HTR-8/SVneo (cell line): ENCODE measurements at regions not wholly inside any gene's neighbourhood (a gene's known extent, or its start where the extent isn't known, plus 50 kb on each side); places are given as distances from the start of the nearest gene placed in this dataset.
"Not testable (repeated sequence)": the region's sequence is repeated elsewhere in the genome, so short reads cannot be mapped to it uniquely, and the experiment has no call there.

ENCODE experiments used
- DNase-seq: peaks from one replicate; pipeline ENCODE4 v3.0.0; 2011; ENCODE audit warnings: low spot score, mixed read lengths; ENCODE audit not compliant: insufficient read length
- FAIRE-seq: peaks from 2 replicates; lab custom pipeline; 2011; peaks lifted over from hg19 to GRCh38; lab: Jason Lieb, UNC

GRCh38 chr3:104445252-104445919, 921.3 kb upstream of the ALCAM start:
- not testable (repeated sequence) for FAIRE-seq, DNase-seq

GRCh38 chr3:104447681-104448080, 919.0 kb upstream of the ALCAM start:
- FAIRE-seq (no peak), DNase-seq (no peak)

- FAIRE-seq (no peak), DNase-seq (no peak)
These were observed 914.0 kb upstream of the ALCAM start for GRCh38 chr3:104452697-104453096.

GRCh38 chr3:104458657-104459056, 908.1 kb upstream of the ALCAM start:
- FAIRE-seq (no peak), DNase-seq (no peak)

- no peak for FAIRE-seq
- peak; percentile 9 for DNase-seq
These were observed 906.0 kb upstream of the ALCAM start for GRCh38 chr3:104460477-104461406.

GRCh38 chr3:104461431-104461830, 905.3 kb upstream of the ALCAM start:
- FAIRE-seq: no peak

GRCh38 chr3:104472221-104472620, 894.5 kb upstream of the ALCAM start:
- DNase-seq (no peak), FAIRE-seq (no peak)

More at GRCh38 chr3:104461431-104461830, 905.3 kb upstream of the ALCAM start:
- no peak for DNase-seq

GRCh38 chr3:104474011-104474410, 892.7 kb upstream of the ALCAM start:
- DNase-seq (no peak), FAIRE-seq (no peak)

GRCh38 chr3:104503022-104503421, 863.7 kb upstream of the ALCAM start:
- DNase-seq: no peak
- FAIRE-seq: no peak

GRCh38 chr3:104510131-104510849, 856.4 kb upstream of the ALCAM start:
- FAIRE-seq: no peak
- DNase-seq: peak; percentile 3

GRCh38 chr3:104514371-104514770, 852.3 kb upstream of the ALCAM start:
- FAIRE-seq (no peak), DNase-seq (no peak)

- no peak for FAIRE-seq
- no peak for DNase-seq
These were observed 851.9 kb upstream of the ALCAM start for GRCh38 chr3:104514776-104515175.

GRCh38 chr3:104519068-104519467, 847.6 kb upstream of the ALCAM start:
- FAIRE-seq: no peak
- no peak for DNase-seq

- FAIRE-seq: no peak
- DNase-seq: no peak
These were observed 847.1 kb upstream of the ALCAM start for GRCh38 chr3:104519468-104520227.

GRCh38 chr3:104520228-104520655, 846.5 kb upstream of the ALCAM start:
- DNase-seq (no peak), FAIRE-seq (no peak)

GRCh38 chr3:104521606-104522336, 844.9 kb upstream of the ALCAM start:
- no peak for FAIRE-seq

GRCh38 chr3:104523136-104523535, 843.6 kb upstream of the ALCAM start:
- DNase-seq: no peak
- no peak for FAIRE-seq

More at GRCh38 chr3:104521606-104522336, 844.9 kb upstream of the ALCAM start:
- no peak for DNase-seq

GRCh38 chr3:104526901-104527401, 839.8 kb upstream of the ALCAM start:
- FAIRE-seq: no peak
- DNase-seq: no peak

- DNase-seq (no peak), FAIRE-seq (no peak)
These were observed 835.8 kb upstream of the ALCAM start for GRCh38 chr3:104530934-104531333.
